ENCODE measurements at regions not wholly inside any gene's neighbourhood (a gene's known extent, or its start where the extent isn't known, plus 50 kb on each side); places are given as distances from the start of the nearest gene placed in this dataset.

DNA sequence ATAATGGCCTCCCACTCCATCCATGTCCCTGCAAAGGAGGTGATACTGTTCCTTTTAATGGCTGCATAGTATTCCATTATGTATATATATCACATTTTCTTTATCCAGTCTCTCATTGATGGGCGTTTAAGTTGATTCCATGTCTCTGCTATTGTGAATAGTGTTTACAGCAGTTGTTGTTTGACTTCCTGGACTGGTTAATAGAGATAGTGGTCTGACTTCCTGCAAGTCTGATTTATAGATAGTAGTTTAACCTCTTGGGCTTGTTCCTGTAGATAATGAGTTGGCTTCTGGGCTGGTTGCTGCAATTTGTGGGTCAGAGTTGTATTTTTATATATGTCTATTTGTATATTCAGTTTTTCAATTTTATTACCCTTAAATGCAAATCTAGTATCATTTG is 145.4 kb downstream of the ARL6IP6 start:
- no peaks in the 10 kb centered on the region for H3K4me1 Mint-ChIP-seq
- Histone ChIP-seq H4K20me1 (ENCODE audit: control insufficient read depth, insufficient read depth, low read length, poor library complexity, severe bottlenecking) (no peaks in the 10 kb centered on the region), H3K36me3 (replicated peaks in 1 of 2; ENCODE audit: control extremely low read depth in 1 of 2, control insufficient read depth in 1 of 2, extremely low read depth in 1 of 2, insufficient read depth in 2 of 2, low read length in 1 of 2) (no peaks in the 10 kb centered on the region), H3K9me3 (ENCODE audit: control extremely low read depth in 1 of 3, control insufficient read depth in 2 of 3, insufficient read depth in 1 of 3, low read length in 2 of 3) (peaks cover 2 to 12% (median 10%) of the 10 kb centered on the region in 3 donors), H3K4me1 (ENCODE audit: control insufficient read depth in 2 of 2, insufficient read depth in 2 of 2, low read length in 2 of 2) (no peaks in the 10 kb centered on the region), H3K27ac (ENCODE audit: low read length in 2 of 2) (no peak overlapping the region), H3K9ac (ENCODE audit: low read length) (no peak overlapping the region), H3K27me3 (replicated peaks in 1 of 4; ENCODE audit: control extremely low read depth in 1 of 4, control insufficient read depth in 3 of 4, insufficient read depth in 4 of 4, low read length in 3 of 4) (no peaks in the 10 kb centered on the region), H3K4me2 (replicated peaks; ENCODE audit: low read depth, low read length, poor library complexity, severe bottlenecking) (no peak overlapping the region), H3K79me2 (ENCODE audit: control insufficient read depth, insufficient read depth, low read length) (no peaks in the 10 kb centered on the region), H2AFZ (ENCODE audit: insufficient read depth, low read depth, low read length, poor library complexity, severe bottlenecking) (no peak overlapping the region), H3K4me3 (ENCODE audit: control extremely low read depth in 1 of 5, extremely low read depth in 1 of 5, insufficient read depth in 1 of 5, low read depth in 2 of 5, low read length in 4 of 5) (no peak overlapping the region)
- H3K4me3 Mint-ChIP-seq: no peak overlapping the region
- ATAC-seq (ENCODE audit: low read depth) (no peak), DNase-seq (no peak)
- WGBS (ENCODE audit: insufficient coverage): 80% methylated on average over 1 of the region's 1 CpG
- H3K9me3 Mint-ChIP-seq (ENCODE audit: insufficient read depth): peaks cover 2% of the 10 kb centered on the region
- intact Hi-C loops (cut with micrococcal nuclease): no loop called here
- H3K27me3 Mint-ChIP-seq: no peaks in the 10 kb centered on the region
- CTCF ChIA-PET: no interaction called here
- H3K27ac Mint-ChIP-seq: no peak overlapping the region
- TF ChIP-seq EZH2 (IDR thresholded peaks at IDR 0.05; ENCODE audit: borderline replicate concordance, insufficient read depth, low read depth, low read length, poor library complexity, severe bottlenecking): no peak
- TF ChIP-seq, protein P1, sequence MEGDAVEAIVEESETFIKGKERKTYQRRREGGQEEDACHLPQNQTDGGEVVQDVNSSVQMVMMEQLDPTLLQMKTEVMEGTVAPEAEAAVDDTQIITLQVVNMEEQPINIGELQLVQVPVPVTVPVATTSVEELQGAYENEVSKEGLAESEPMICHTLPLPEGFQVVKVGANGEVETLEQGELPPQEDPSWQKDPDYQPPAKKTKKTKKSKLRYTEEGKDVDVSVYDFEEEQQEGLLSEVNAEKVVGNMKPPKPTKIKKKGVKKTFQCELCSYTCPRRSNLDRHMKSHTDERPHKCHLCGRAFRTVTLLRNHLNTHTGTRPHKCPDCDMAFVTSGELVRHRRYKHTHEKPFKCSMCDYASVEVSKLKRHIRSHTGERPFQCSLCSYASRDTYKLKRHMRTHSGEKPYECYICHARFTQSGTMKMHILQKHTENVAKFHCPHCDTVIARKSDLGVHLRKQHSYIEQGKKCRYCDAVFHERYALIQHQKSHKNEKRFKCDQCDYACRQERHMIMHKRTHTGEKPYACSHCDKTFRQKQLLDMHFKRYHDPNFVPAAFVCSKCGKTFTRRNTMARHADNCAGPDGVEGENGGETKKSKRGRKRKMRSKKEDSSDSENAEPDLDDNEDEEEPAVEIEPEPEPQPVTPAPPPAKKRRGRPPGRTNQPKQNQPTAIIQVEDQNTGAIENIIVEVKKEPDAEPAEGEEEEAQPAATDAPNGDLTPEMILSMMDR (IDR thresholded peaks at IDR 0.05): no peak
- POLR2A ChIA-PET: no interaction called here

DNA sequence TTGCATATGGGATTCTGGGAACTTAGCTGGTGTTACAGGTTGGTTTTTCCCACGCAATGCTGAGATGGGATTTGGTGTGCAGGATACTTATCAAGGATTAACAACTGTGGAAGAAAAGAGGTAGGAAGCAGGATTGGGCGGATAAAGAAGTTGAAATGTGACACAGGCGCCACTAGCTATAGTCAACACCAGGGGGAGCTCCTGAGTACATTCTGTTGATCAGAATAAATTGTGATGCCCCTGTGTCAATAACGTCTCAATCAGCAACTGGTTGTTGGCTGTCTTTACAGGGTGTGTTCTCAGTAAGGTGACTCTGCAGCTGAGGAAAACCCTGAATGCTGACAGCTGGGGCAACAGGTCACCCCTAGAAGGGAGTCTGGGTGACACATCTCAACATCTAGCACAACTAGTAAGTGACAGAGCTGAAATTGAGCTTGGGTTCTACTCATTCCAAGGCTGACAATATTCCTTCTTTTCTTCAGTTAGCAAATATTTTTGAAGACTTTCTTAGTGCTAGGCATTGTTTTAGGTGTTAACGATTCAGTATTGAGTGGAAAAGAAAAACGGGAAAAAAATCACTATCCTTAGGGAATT is 143.0 kb downstream of the ARL6IP6 start:
- peaks cover 2 to 12% (median 10%) of the 10 kb centered on the region in 3 donors for H3K9me3 ChIP-seq (ENCODE audit: control extremely low read depth in 1 of 3, control insufficient read depth in 2 of 3, insufficient read depth in 1 of 3, low read length in 2 of 3)
- no peaks in the 10 kb centered on the region for H4K20me1 ChIP-seq (ENCODE audit: control insufficient read depth, insufficient read depth, low read length, poor library complexity, severe bottlenecking)
- H3K79me2 ChIP-seq (ENCODE audit: control insufficient read depth, insufficient read depth, low read length): no peaks in the 10 kb centered on the region
- no peaks in the 10 kb centered on the region for H3K36me3 ChIP-seq (replicated peaks in 1 of 2; ENCODE audit: control extremely low read depth in 1 of 2, control insufficient read depth in 1 of 2, extremely low read depth in 1 of 2, insufficient read depth in 2 of 2, low read length in 1 of 2)
- H3K4me2 ChIP-seq (replicated peaks; ENCODE audit: low read depth, low read length, poor library complexity, severe bottlenecking): no peak overlapping the region
- H3K4me1 ChIP-seq (ENCODE audit: control insufficient read depth in 2 of 2, insufficient read depth in 2 of 2, low read length in 2 of 2): no peaks in the 10 kb centered on the region
- H3K4me1 Mint-ChIP-seq: no peaks in the 10 kb centered on the region
- WGBS (ENCODE audit: insufficient coverage): 86% methylated on average over 4 of the region's 6 CpGs
- POLR2A ChIA-PET: no interaction called here
- no peaks in the 10 kb centered on the region for H3K27me3 ChIP-seq (replicated peaks in 1 of 4; ENCODE audit: control extremely low read depth in 1 of 4, control insufficient read depth in 3 of 4, insufficient read depth in 4 of 4, low read length in 3 of 4)
- no peak overlapping the region for H3K4me3 Mint-ChIP-seq
- no peak for ATAC-seq (ENCODE audit: low read depth)
- DNase-seq: peak; percentile 3
- no peak overlapping the region for H3K27ac Mint-ChIP-seq
- CTCF ChIA-PET: interaction anchor here (0.7 to 1.2 kb wide), 2 partner anchors 12 to 37 kb away, joined by 3 to 4 read pairs; no protein-coding TSS in a partner anchor
- TF ChIP-seq, protein P1 (IDR thresholded peaks at IDR 0.05): peak; percentile 29
- TF ChIP-seq EZH2 (IDR thresholded peaks at IDR 0.05; ENCODE audit: borderline replicate concordance, insufficient read depth, low read depth, low read length, poor library complexity, severe bottlenecking): no peak
- no peak overlapping the region for H2AFZ ChIP-seq (ENCODE audit: insufficient read depth, low read depth, low read length, poor library complexity, severe bottlenecking)
- intact Hi-C loops (cut with micrococcal nuclease): no loop called here
- H3K9ac ChIP-seq (ENCODE audit: low read length): no peak overlapping the region
- H3K4me3 ChIP-seq (ENCODE audit: control extremely low read depth in 1 of 5, extremely low read depth in 1 of 5, insufficient read depth in 1 of 5, low read depth in 2 of 5, low read length in 4 of 5): no peak overlapping the region
- H3K27me3 Mint-ChIP-seq: no peaks in the 10 kb centered on the region
- no peak overlapping the region for H3K27ac ChIP-seq (ENCODE audit: low read length in 2 of 2)
- peaks cover 2% of the 10 kb centered on the region for H3K9me3 Mint-ChIP-seq (ENCODE audit: insufficient read depth)
